Hepatocyte (in vitro differentiated cells): ENCODE measurements at regions not wholly inside any gene's neighbourhood (a gene's known extent, or its start where the extent isn't known, plus 50 kb on each side); places are given as distances from the start of the nearest gene placed in this dataset.

Experiments
- DNase-seq: peaks from one replicate; pipeline ENCODE4 v3.0.0-alpha.2; 2016; ENCODE audit warnings: low spot score
- H2AFZ ChIP-seq: fragments of 200-600 bp; sonication (generic); 2 replicates; pipeline ENCODE4 v1.6.0; 2016; ENCODE audit warnings: antibody characterized with exemption, mild to moderate bottlenecking
- H3K27ac ChIP-seq: fragments of 200-600 bp; sonication (generic); 2 replicates; pipeline ENCODE4 v1.5.1; 2016; ENCODE audit warnings: mild to moderate bottlenecking
- H3K27me3 ChIP-seq: fragments of 200-600 bp; sonication (generic); 2 replicates; pipeline ENCODE4 v1.6.1; 2016
- H3K36me3 ChIP-seq: fragments of 200-600 bp; sonication (generic); replicated peaks from 2 replicates; pipeline ENCODE4 v1.5.1; 2016; ENCODE audit warnings: low read depth; ENCODE audit not compliant: insufficient read depth
- H3K4me1 ChIP-seq: fragments of 200-600 bp; sonication (generic); 2 replicates; pipeline ENCODE4 v1.5.1; 2016; ENCODE audit warnings: mild to moderate bottlenecking, moderate library complexity; ENCODE audit not compliant: insufficient read depth
- H3K4me2 ChIP-seq: fragments of 200-600 bp; sonication (generic); 2 replicates; pipeline ENCODE4 v1.6.0; 2016
- H3K4me3 ChIP-seq: fragments of 200-600 bp; sonication (generic); 2 replicates; pipeline ENCODE4 v1.5.1; 2016; ENCODE audit warnings: mild to moderate bottlenecking
- H3K79me2 ChIP-seq: fragments of 200-600 bp; sonication (generic); 2 replicates; pipeline ENCODE4 v1.6.0; 2017; ENCODE audit warnings: mild to moderate bottlenecking
- H3K9me2 ChIP-seq: fragments of 200-600 bp; sonication (generic); replicated peaks from 2 replicates; pipeline ENCODE4 v1.6.0; 2017; ENCODE audit warnings: mild to moderate bottlenecking; ENCODE audit not compliant: insufficient read depth
- H3K9me3 ChIP-seq: fragments of 200-600 bp; sonication (generic); 2 replicates; pipeline ENCODE4 v1.5.1; 2016; ENCODE audit warnings: low read depth, mild to moderate bottlenecking
- H4K20me1 ChIP-seq: fragments of 200-600 bp; sonication (generic); 2 replicates; pipeline ENCODE4 v1.6.0; 2016; ENCODE audit warnings: mild to moderate bottlenecking; ENCODE audit not compliant: insufficient read depth, poor library complexity, severe bottlenecking
- CTCF ChIP-seq: fragments of 200-600 bp; sonication (generic); IDR thresholded peaks from 2 replicates; pipeline ENCODE4 v1.5.1; 2016; ENCODE audit warnings: antibody characterized with exemption, mild to moderate bottlenecking; ENCODE audit not compliant: poor library complexity
- EZH2 ChIP-seq: fragments of 200-600 bp; sonication (generic); IDR thresholded peaks from 2 replicates; pipeline ENCODE4 v1.6.1; 2016; ENCODE audit warnings: antibody characterized with exemption, mild to moderate bottlenecking, borderline replicate concordance
- EZH2phosphoT487 ChIP-seq: fragments of 200-600 bp; sonication (generic); IDR thresholded peaks from one replicate; pipeline ENCODE4 v1.6.1; 2018; ENCODE audit warnings: antibody characterized with exemption, mild to moderate bottlenecking, low read depth, moderate library complexity; ENCODE audit not compliant: unreplicated experiment, severe bottlenecking
- WGBS: methylation state at CpG from one replicate; pipeline ENCODE4 v1.1.6; 2016; ENCODE audit warnings: low lambda C conversion rate; ENCODE audit errors: missing lambda C conversion rate; 5-methylcytosine and 5-hydroxymethylcytosine counted together

- Histone ChIP-seq H4K20me1 (peaks cover 47% of the 10 kb centered on the region), H3K4me1 (peaks cover 7% of the 10 kb centered on the region), H3K27me3 (no peaks in the 10 kb centered on the region), H3K36me3 (no peaks in the 10 kb centered on the region), H3K79me2 (peaks cover 91% of the 10 kb centered on the region), H3K9me3 (no peaks in the 10 kb centered on the region), H3K4me2 (no peak overlapping the region), H2AFZ (no peak overlapping the region), H3K27ac (no peak overlapping the region), H3K9me2 (no peaks in the 10 kb centered on the region), H3K4me3 (no peak overlapping the region)
- WGBS = 90% methylated on average over 4 of the region's 4 CpGs
- no peak for TF ChIP-seq EZH2
- no peak for TF ChIP-seq CTCF
- TF ChIP-seq EZH2phosphoT487 = no peak
- no peak for DNase-seq
Measured at GRCh38 chr7:66575398-66575797, 53.3 kb upstream of the KCTD7 start.

GRCh38 chr7:66576646-66577045 lies 52.0 kb upstream of the KCTD7 start:
- no peak overlapping the region for H3K4me2 ChIP-seq
- 89% methylated on average over 7 of the region's 7 CpGs for WGBS
- H4K20me1 ChIP-seq = peaks cover 53% of the 10 kb centered on the region
- TF ChIP-seq EZH2phosphoT487 (no peak), EZH2 (no peak), CTCF (no peak)
- H3K4me3 ChIP-seq = no peak overlapping the region
- H3K79me2 ChIP-seq = peaks cover 91% of the 10 kb centered on the region
- DNase-seq = no peak
- H3K9me3 ChIP-seq = no peaks in the 10 kb centered on the region
- H2AFZ ChIP-seq = no peak overlapping the region
- H3K9me2 ChIP-seq = no peaks in the 10 kb centered on the region
- H3K36me3 ChIP-seq = no peaks in the 10 kb centered on the region
- H3K4me1 ChIP-seq = peaks cover 7% of the 10 kb centered on the region
- no peak overlapping the region for H3K27ac ChIP-seq
- H3K27me3 ChIP-seq = no peaks in the 10 kb centered on the region
